CMK (cell line): ENCODE measurements at regions not wholly inside any gene's neighbourhood (a gene's known extent, or its start where the extent isn't known, plus 50 kb on each side); places are given as distances from the start of the nearest gene placed in this dataset.

Source experiments
- DNase-seq: peaks from one replicate; pipeline ENCODE4 v3.0.0-alpha.2; 2010; ENCODE audit warnings: low read depth

- DNase-seq, result no peak
Observed at GRCh38 chr10:58010073-58010702, 257.5 kb downstream of the IPMK start.

DNA sequence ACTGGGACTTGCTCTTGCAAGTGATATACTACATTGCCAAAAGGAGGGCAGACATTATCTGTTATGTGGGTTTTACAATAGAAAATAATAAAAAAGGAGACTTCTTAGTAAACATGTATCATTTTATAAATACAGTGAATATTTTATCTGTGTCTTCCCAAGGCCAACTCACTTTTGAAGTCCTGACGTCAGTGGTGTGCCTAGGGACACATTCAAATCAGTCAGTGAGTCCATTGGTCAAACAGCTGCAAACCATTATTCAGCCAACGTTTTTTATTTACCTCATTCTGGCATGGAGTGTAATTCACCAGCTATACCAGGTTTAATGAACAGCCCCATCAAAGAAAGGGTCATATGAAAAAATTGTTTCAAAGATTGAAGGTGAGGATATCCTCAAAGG lies 263.7 kb downstream of the IPMK start:
- DNase-seq, result no peak

- no peak for DNase-seq
Observed at GRCh38 chr10:58001159-58001558, 266.5 kb downstream of the IPMK start.

- DNase-seq, result no peak
Observed at GRCh38 chr10:57996536-57996935, 271.2 kb downstream of the IPMK start.

GRCh38 chr10:57993302-57993701 lies 274.4 kb downstream of the IPMK start:
- no peak for DNase-seq

- DNase-seq, result no peak
Observed at GRCh38 chr10:57992321-57993077, 275.2 kb downstream of the IPMK start.

- no peak for DNase-seq
Observed at GRCh38 chr10:57988964-57989363, 278.7 kb downstream of the IPMK start.

DNA sequence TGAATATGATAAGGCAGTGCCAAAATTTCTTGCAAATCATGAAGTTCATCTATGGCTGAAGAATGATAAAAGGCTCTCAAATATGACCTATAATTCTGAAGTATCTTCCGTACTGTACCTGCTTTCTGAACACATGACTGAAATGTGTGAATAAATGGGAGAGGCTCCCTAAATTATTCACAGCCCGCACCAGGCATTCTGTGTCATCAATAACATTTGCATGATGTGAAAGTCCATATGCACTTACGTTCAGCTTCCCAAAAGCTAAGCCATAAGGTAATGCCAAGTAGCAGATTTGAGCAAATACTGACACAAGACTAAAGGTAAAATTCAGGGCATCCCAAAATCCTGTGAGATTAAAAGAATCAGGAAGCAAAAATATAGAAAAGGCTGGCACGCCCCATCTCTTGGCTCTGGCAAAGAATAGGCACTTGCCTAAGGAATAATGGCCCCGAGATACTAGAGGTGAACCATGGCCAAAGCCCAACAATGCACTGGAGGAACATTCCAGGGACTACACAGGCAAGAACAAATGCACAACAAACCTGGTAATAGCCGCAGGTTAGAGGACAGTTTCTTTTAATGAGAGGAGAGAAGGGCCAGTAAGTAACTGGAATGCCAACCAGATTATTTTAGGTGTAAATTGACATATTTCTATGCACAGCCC lies 280.5 kb downstream of the IPMK start:
- no peak for DNase-seq

DNA sequence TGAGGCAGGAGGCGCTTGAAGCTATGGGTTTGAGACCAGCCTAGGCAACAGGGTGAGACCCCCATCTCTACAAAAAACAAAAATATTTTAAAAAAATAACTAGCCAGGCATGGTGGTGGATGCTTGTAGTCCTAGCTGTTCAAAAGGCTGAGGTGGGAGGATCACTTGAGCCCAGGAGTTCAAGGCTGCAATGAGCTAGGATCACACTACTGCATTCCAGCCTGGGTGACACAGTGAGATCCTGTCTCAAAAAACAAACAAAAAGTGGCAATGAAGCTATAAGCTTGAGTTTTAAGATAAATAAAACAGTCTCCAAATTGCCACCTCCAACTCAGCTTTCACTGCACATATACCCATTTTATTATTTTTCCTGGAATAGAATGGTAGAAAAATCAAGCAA lies 281.3 kb downstream of the IPMK start:
- DNase-seq, result no peak

DNA sequence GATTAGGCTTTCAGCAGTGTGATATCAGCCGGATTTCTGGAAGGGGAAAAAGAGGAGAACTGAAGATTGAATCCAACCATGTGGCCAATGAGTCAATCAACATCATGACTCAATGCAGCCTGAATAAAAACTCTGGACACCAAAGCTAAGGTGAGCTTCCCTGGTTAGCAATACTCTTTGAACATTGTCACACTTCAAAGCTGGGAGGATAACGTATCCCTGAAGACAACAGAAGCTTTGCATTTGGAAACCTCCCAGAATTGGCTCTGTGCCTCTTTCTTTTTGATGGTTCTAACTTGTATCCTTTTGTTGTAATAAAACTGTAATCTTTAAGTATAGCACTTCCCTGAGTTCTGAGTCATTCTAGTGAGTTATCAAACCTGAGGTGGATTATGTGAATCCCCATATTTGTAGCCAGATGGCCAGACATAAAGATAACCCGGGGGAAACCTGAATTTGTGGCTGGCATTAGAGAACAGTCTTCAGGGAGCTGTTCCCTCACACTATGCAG lies 284.4 kb downstream of the IPMK start:
- DNase-seq, result no peak

- DNase-seq, result no peak
Observed at GRCh38 chr10:57982091-57982490, 285.6 kb downstream of the IPMK start.

GRCh38 chr10:57979956-57980355 lies 287.7 kb downstream of the IPMK start:
- DNase-seq, result no peak

DNA sequence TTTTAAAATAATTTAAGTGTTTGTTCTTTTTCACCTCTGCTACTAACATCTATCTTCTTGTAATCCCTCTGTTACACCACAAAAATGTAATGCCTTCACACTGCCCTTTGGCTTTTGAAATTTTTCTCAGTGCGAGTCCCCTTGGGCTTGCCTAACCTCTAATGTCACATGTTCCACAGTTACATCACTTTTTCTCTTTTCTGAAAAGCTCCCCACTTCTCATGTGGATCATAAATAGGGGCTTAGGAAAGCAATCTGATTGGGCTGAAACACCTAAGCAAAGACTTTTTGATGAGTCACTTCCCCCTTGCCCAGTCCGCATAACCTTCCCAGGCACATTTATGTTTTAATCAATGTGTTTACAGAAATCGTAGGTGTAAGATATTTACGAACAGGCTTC lies 288.2 kb downstream of the IPMK start:
- DNase-seq, result no peak

GRCh38 chr10:57977262-57977661 lies 290.4 kb downstream of the IPMK start:
- DNase-seq, result no peak

DNA sequence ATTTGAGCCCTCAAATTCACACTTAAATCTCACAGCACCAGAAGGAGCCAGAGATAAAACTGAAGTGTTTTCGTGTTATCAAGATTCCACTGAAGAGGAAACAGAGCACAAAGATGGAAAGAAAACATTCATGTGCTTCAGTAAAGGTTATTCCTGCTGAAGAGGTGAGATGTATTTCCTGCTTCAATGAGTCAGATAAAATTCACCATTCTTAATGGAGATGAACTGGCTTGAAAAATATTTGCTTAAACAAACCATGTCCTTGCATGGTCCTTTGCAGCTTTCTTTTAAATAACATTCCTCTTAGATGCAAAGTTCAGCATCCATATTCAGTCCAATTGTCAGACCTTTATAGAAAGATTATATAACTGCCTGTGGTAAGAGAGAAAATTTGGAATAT lies 294.2 kb downstream of the IPMK start:
- no peak for DNase-seq

DNA sequence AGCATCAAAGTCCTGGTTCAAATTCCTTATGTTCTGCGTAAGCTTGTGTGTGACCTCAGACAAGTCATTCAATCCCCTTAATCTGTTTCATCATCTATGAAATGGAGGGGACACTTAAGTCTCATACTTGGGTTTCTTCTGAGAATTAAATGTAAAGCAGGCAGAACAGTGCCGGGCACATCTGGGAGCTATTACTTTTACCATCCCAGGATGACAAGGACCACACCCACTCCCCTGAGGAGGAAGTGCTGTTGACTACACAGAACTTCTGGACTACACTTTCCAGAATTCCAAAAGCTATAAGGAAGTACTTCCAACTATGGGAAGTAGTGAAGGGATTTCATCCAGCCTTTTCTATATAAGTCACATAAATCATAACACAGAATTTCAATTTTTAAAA lies 294.9 kb downstream of the IPMK start:
- DNase-seq, result no peak

GRCh38 chr10:57968328-57969016 lies 299.2 kb downstream of the IPMK start:
- no peak for DNase-seq

DNA sequence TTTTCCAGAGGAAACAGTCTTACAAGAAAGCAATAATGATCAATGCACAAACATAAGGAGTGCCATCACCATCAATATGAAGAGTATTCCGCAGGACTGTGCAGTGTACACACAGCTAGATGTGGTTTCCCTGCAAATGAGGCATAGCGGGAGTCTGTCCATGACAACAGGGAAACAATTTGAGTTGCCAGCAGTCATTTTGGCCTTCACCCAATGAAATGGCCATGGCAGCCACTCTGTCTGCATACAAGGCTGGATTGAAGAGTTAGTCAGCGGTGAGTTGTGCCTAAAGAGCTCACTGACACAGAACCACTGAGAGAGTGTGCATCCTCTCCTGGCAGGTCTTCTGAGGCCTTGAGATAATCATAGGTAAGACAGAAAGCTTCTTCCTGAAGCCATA lies 303.3 kb downstream of the IPMK start:
- DNase-seq, result no peak

GRCh38 chr10:57963546-57963945 lies 304.1 kb downstream of the IPMK start:
- peak; percentile 69 for DNase-seq

DNA sequence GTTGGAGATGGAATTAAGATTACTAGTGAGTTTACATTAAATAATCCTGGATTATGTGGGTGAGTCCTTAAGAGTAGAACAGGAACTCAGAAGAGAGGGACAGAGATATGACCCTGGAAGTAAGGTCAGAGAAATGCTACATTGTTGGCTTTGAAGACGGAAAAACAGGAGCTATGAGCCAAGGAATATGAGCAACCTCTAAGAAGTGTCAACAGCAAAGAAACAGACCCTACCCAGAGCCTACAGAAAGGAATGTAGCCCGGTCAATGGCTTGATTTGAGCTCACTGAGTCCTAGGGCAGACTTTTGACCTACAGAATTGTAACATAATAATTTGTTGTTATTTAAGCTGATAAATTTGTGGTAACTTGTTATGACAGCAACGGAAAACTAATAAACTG lies 304.9 kb downstream of the IPMK start:
- no peak for DNase-seq

GRCh38 chr10:57961487-57961886 lies 306.2 kb downstream of the IPMK start:
- no peak for DNase-seq

DNA sequence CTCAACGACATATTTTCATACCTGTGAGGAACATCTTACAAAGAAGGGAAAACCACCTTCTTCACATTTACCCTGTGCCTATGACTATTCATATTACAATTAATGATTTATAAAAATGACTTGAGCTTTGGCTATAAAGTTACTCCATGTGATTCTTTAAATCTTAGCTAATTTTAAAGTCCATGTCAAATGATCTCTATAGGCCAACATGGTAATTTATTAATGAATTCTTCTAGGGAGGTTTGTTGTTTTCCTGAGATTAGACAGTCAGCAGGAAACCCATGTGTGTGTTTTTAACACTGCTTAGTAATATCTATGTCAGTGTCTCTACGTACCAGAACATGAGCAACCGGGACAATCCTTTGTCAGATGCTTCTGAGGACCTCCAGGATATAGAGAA lies 307.3 kb downstream of the IPMK start:
- DNase-seq, result no peak
